ENCODE measurements at regions not wholly inside any gene's neighbourhood (a gene's known extent, or its start where the extent isn't known, plus 50 kb on each side); places are given as distances from the start of the nearest gene placed in this dataset.

GRCh38 chr4:126341927-126342326, 1027.2 kb downstream of the FAT4 start:
- TF ChIP-seq, protein P1, sequence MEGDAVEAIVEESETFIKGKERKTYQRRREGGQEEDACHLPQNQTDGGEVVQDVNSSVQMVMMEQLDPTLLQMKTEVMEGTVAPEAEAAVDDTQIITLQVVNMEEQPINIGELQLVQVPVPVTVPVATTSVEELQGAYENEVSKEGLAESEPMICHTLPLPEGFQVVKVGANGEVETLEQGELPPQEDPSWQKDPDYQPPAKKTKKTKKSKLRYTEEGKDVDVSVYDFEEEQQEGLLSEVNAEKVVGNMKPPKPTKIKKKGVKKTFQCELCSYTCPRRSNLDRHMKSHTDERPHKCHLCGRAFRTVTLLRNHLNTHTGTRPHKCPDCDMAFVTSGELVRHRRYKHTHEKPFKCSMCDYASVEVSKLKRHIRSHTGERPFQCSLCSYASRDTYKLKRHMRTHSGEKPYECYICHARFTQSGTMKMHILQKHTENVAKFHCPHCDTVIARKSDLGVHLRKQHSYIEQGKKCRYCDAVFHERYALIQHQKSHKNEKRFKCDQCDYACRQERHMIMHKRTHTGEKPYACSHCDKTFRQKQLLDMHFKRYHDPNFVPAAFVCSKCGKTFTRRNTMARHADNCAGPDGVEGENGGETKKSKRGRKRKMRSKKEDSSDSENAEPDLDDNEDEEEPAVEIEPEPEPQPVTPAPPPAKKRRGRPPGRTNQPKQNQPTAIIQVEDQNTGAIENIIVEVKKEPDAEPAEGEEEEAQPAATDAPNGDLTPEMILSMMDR (IDR thresholded peaks at IDR 0.05 in 8 of 11, conservative IDR thresholded peaks at IDR 0.05 in 3 of 11) = no peak
- TF ChIP-seq POLR2AphosphoS5 (IDR thresholded peaks at IDR 0.05) (no peak), POLR2A (IDR thresholded peaks at IDR 0.05) (no peak)

Measured in spleen (tissue), 7 donors.